H1 (cell line): ENCODE measurements at regions not wholly inside any gene's neighbourhood (a gene's known extent, or its start where the extent isn't known, plus 50 kb on each side); places are given as distances from the start of the nearest gene placed in this dataset.

Experiments
- CTCF ChIP-seq, 3 experiments: IDR thresholded peaks; 1 replicate in 2 of 3; 2 replicates in 1 of 3; pipeline versions ENCODE4 v1.5.1 to v1.6.1; 2011; ENCODE audit warnings: low read length in 3 of 3, mild to moderate bottlenecking in 3 of 3, inconsistent platforms in 2 of 3, low read depth in 1 of 3, moderate library complexity in 1 of 3; ENCODE audit not compliant: insufficient read depth in 1 of 3; ENCODE audit errors: control extremely low read depth in 1 of 3
- EP300 ChIP-seq, 2 experiments: IDR thresholded peaks; 1 replicate in 1 of 2; 2 replicates in 1 of 2; pipeline ENCODE4 v1.6.1; 2011 to 2012; ENCODE audit warnings: low read depth in 2 of 2, low read length in 2 of 2, mild to moderate bottlenecking in 2 of 2, borderline replicate concordance in 1 of 2, inconsistent platforms in 1 of 2, moderate library complexity in 1 of 2
- SP2 ChIP-seq: IDR thresholded peaks from 2 replicates; pipeline ENCODE4 v1.6.1; 2012; ENCODE audit warnings: mild to moderate bottlenecking, low read length, inconsistent platforms
- TAF1 ChIP-seq: IDR thresholded peaks from 2 replicates; pipeline ENCODE4 v1.6.1; 2011; ENCODE audit warnings: mild to moderate bottlenecking, low read depth, low read length

- TF ChIP-seq TAF1 (no peak), SP2 (no peak), EP300 (IDR thresholded peaks at IDR 0.05; ENCODE audit: borderline replicate concordance in 1 of 2, low read depth in 2 of 2, low read length in 2 of 2) (no peak), CTCF (IDR thresholded peaks at IDR 0.05; ENCODE audit: control extremely low read depth in 1 of 3, insufficient read depth in 1 of 3, low read depth in 1 of 3, low read length in 3 of 3) (no peak)
These were observed 262.2 kb downstream of the ETV1 start for GRCh38 chr7:13727279-13727678.
